22Rv1 (cell line): ENCODE measurements at regions not wholly inside any gene's neighbourhood (a gene's known extent, or its start where the extent isn't known, plus 50 kb on each side); places are given as distances from the start of the nearest gene placed in this dataset.

Source experiments
- CTCF ChIP-seq: fragments of 450-650 bp; IDR thresholded peaks from 2 replicates; pipeline ENCODE4 v1.5.1; 2017; ENCODE audit warnings: mild to moderate bottlenecking
- ZFX ChIP-seq: fragments of 450-650 bp; IDR thresholded peaks from 2 replicates; pipeline ENCODE4 v1.6.1; 2017; ENCODE audit warnings: antibody characterized with exemption, borderline replicate concordance

- TF ChIP-seq CTCF: no peak
- no peak for TF ChIP-seq ZFX
These were observed 457.3 kb downstream of the EFNB2 start for GRCh38 chr13:106078191-106078590.
